CD4-positive, alpha-beta memory T cell (primary cell): ENCODE measurements at regions not wholly inside any gene's neighbourhood (a gene's known extent, or its start where the extent isn't known, plus 50 kb on each side); places are given as distances from the start of the nearest gene placed in this dataset.

Experiments
- CTCF ChIA-PET: fragments of 350-600 bp; sonication (Branson Sonifier 250); formaldehyde crosslinking; loops from one replicate; lab custom pipeline; 2021; ENCODE audit warnings: inconsistent platforms; ENCODE audit not compliant: partially characterized antibody; lab: Charles Lee
- POLR2A ChIA-PET: fragments of 350-600 bp; sonication (Branson Sonifier 250); formaldehyde crosslinking; loops from one replicate; lab custom pipeline; 2021; ENCODE audit not compliant: partially characterized antibody; lab: Charles Lee
- DNase-seq, 5 donors: peaks; one replicate each; pipeline versions ENCODE4 v3.0.0 to v3.0.0-alpha.2; 2020 to 2022; ENCODE audit warnings: mixed read lengths in 1 of 5
- H3K27ac ChIP-seq: one replicate; pipeline ENCODE4 v1.7.0; 2013; ENCODE audit warnings: low read depth, low read length
- H3K27me3 ChIP-seq: 2 replicates; pipeline ENCODE4 v1.7.0; 2013; ENCODE audit warnings: mild to moderate bottlenecking, low read length, moderate library complexity; ENCODE audit not compliant: insufficient read depth
- H3K36me3 ChIP-seq: 2 replicates; pipeline ENCODE4 v1.7.0; 2013; ENCODE audit warnings: mild to moderate bottlenecking, low read length, moderate library complexity; ENCODE audit not compliant: insufficient read depth
- H3K4me1 ChIP-seq: 2 replicates; pipeline ENCODE4 v1.7.0; 2013; ENCODE audit warnings: mild to moderate bottlenecking, low read length, moderate library complexity; ENCODE audit not compliant: insufficient read depth
- H3K4me3 ChIP-seq, 2 donors: one replicate each; pipeline ENCODE4 v1.7.0; 2013; ENCODE audit warnings: low read length in 2 of 2, mild to moderate bottlenecking in 1 of 2
- H3K9me3 ChIP-seq, 2 donors: one replicate each; pipeline ENCODE4 v1.7.0; 2013; ENCODE audit warnings: low read length in 2 of 2, control low read depth in 1 of 2; ENCODE audit not compliant: control insufficient read depth in 1 of 2
- H3K27ac Mint-ChIP-seq, 7 donors: one replicate each; pipeline ENCODE4 v1.8.0; 2020 to 2021; ENCODE audit warnings: mixed read lengths in 7 of 7, mild to moderate bottlenecking in 6 of 7, inconsistent platforms in 3 of 7, moderate library complexity in 3 of 7
- H3K27me3 Mint-ChIP-seq, 2 donors: one replicate each; pipeline ENCODE4 v1.8.0; 2020 to 2021; ENCODE audit warnings: mixed read lengths in 2 of 2
- H3K36me3 Mint-ChIP-seq, 2 donors: one replicate each; pipeline ENCODE4 v1.8.0; 2020 to 2021; ENCODE audit warnings: mixed read lengths in 2 of 2, inconsistent platforms in 1 of 2, mild to moderate bottlenecking in 1 of 2
- H3K4me1 Mint-ChIP-seq, 4 donors: one replicate each; pipeline ENCODE4 v1.8.0; 2020 to 2021; ENCODE audit warnings: mixed read lengths in 4 of 4, mild to moderate bottlenecking in 1 of 4
- H3K4me3 Mint-ChIP-seq, 8 donors: one replicate each; pipeline ENCODE4 v1.8.0; 2020 to 2021; ENCODE audit warnings: mixed read lengths in 8 of 8, mild to moderate bottlenecking in 7 of 8, moderate library complexity in 6 of 8, inconsistent platforms in 3 of 8
- H3K9me3 Mint-ChIP-seq, 8 donors: one replicate each; pipeline ENCODE4 v1.8.0; 2020 to 2021; ENCODE audit warnings: mixed read lengths in 8 of 8, mild to moderate bottlenecking in 5 of 8, inconsistent platforms in 3 of 8, moderate library complexity in 1 of 8
- intact Hi-C: fragments of 100-400 bp; cut with micrococcal nuclease; formaldehyde crosslinking; loops from one replicate; pipeline ENCODE4 v1.15.1; 2023

DNA sequence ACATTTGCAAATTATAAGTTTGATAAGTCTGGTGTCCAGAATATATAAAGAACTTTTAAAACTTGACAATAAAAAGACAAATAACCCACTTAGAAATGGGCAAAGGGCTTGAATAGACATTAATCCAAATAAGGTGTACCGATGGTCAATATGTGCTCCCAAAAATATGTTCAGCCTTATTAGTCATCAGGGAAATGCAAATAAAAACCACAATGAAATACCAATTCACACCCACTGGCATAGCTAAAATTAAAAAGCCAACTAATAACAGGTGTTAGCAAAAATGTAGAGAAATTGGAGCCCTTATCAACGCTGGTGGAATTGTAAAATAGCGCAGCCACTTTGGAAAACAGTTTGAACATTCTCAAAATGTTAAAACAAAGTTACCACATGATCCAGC lies 79.0 kb upstream of the SCG2 start:
- no peaks in the 10 kb centered on the region for H3K36me3 ChIP-seq
- H3K4me3 ChIP-seq, result no peak overlapping the region
- no peaks in the 10 kb centered on the region for H3K4me1 Mint-ChIP-seq
- H3K27ac ChIP-seq, result no peak overlapping the region
- CTCF ChIA-PET, result no interaction called here
- no peak overlapping the region for H3K27ac Mint-ChIP-seq
- no peaks in the 10 kb centered on the region for H3K4me1 ChIP-seq
- H3K4me3 Mint-ChIP-seq, result no peak overlapping the region
- intact Hi-C loops, result no loop called here
- no peaks in the 10 kb centered on the region for H3K9me3 ChIP-seq
- H3K27me3 ChIP-seq, result no peaks in the 10 kb centered on the region
- DNase-seq, result no peak
- POLR2A ChIA-PET, result no interaction called here
- H3K27me3 Mint-ChIP-seq, result peaks cover 0 to 4% of the 10 kb centered on the region in 2 donors
- no peaks in the 10 kb centered on the region for H3K36me3 Mint-ChIP-seq
- H3K9me3 Mint-ChIP-seq, result peaks cover 0 to 1% (median 0%) of the 10 kb centered on the region in 8 donors

DNA sequence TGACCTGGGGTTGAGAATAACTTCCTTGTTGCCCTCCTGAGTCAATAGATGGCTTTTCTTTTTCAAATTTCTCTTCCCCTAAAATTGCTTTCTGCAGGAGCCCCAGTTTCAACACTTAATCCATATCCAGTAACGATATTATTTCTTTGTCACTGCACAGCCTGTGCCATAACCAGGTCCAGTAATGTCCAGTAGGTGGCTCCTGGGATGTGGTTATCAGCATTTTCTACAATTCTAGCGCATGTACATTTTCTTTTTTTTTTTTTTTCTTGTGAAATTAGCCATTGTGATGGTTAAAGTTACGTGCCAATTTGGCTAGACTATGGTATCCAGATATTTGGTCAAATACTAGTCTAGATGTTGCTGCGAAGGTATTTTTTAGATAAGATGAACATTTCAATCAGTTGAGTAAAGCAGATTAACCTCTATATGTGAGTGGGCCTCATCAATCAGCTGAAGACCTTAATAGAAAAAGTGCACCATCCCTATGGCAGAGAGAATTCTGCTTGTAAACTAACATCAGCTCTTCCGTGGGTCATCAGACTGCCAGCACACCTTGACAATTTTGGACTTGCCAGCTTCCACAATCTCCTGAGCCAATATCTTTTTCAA lies 72.9 kb upstream of the SCG2 start:
- H3K9me3 Mint-ChIP-seq, result no peaks in the 10 kb centered on the region
- Histone ChIP-seq H3K9me3 (no peaks in the 10 kb centered on the region), H3K4me3 (no peak overlapping the region), H3K27ac (no peak overlapping the region), H3K4me1 (no peaks in the 10 kb centered on the region), H3K36me3 (no peaks in the 10 kb centered on the region), H3K27me3 (no peaks in the 10 kb centered on the region)
- no peaks in the 10 kb centered on the region for H3K36me3 Mint-ChIP-seq
- H3K27ac Mint-ChIP-seq, result no peak overlapping the region
- intact Hi-C loops, result no loop called here
- peaks cover 1 to 5% of the 10 kb centered on the region in 2 donors for H3K27me3 Mint-ChIP-seq
- CTCF ChIA-PET, result no interaction called here
- no peaks in the 10 kb centered on the region for H3K4me1 Mint-ChIP-seq
- H3K4me3 Mint-ChIP-seq, result no peak overlapping the region
- DNase-seq, result no peak
- POLR2A ChIA-PET, result no interaction called here

DNA sequence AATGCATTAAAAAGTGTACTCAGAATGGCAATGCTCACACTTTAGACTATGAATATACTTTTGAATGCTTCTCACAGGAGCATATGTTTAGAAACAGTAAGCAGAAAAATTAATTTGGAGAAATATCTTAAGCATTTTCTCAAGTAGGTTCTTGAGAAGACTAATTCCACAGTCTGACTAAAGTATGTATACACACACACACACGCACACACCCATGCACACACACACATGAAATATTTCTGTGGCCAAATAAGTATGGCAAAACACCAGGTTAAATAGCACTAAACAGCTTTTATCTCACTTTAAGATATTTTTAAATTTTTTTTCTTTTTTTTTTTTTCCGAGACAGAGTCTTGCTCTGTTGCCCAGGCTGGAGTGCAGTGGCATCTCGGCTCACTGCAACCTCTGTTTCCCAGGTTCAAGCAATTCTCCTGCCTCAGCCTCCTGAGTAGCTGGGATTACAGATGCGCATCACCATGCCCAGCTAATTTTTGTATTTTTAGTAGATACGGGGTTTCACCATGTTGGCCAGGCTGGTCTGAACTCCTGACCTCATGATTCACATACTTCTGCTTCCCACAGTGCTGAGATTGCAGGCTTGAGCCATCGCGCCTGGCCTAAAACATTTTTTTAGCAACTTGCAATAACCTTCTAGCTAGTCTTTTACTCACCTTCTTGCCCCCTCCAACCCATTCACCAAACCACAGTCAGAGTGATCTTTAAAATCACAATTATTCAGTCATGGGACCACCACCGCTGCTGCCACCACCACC lies 67.5 kb upstream of the SCG2 start:
- Histone ChIP-seq H3K27me3 (no peaks in the 10 kb centered on the region), H3K4me3 (no peak overlapping the region), H3K9me3 (no peaks in the 10 kb centered on the region), H3K4me1 (no peaks in the 10 kb centered on the region), H3K36me3 (no peaks in the 10 kb centered on the region), H3K27ac (no peak overlapping the region)
- Mint-ChIP-seq H3K36me3 (no peaks in the 10 kb centered on the region), H3K9me3 (no peaks in the 10 kb centered on the region), H3K4me1 (no peaks in the 10 kb centered on the region), H3K27ac (no peak overlapping the region), H3K4me3 (no peak overlapping the region), H3K27me3 (peaks cover 1 to 8% of the 10 kb centered on the region in 2 donors)
- CTCF ChIA-PET, result no interaction called here
- POLR2A ChIA-PET, result no interaction called here
- intact Hi-C loops, result no loop called here
- no peak for DNase-seq

DNA sequence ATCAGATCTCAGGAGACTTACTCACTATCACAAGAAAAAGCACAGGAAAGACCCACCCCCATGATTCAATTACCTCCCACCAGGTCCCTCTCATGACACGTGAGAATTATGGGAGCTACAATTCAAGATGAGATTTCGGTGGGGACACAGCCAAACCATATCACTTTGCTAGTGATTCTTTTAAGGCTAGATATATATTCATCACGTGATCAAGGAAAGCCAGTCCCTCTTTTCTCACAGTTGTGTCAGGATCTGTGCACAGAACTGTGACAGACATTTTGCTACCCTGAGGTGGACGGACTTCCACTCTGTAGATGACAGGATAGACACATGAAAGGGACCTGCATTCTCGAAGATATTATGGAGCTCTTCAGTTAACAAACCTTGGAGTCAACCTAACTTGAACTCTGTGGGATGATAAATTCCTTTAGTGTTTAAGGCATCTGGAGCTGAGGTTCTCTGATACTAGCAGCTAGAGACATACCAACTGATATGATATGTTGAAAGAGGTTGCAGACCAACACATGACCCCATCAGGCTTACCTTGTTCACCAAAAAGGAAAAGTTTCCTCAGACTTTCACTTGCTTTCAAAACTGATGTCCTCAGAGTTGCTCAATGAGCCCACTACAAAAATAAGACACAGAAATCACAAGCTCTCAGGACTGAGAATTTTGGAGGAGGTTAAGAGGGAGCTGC lies 66.3 kb upstream of the SCG2 start:
- peaks cover 3 to 8% of the 10 kb centered on the region in 2 donors for H3K27me3 Mint-ChIP-seq
- Histone ChIP-seq H3K36me3 (no peaks in the 10 kb centered on the region), H3K4me1 (no peaks in the 10 kb centered on the region), H3K4me3 (no peak overlapping the region), H3K27me3 (no peaks in the 10 kb centered on the region), H3K9me3 (no peaks in the 10 kb centered on the region), H3K27ac (no peak overlapping the region)
- ChIA-PET CTCF (no interaction called here), POLR2A (no interaction called here)
- H3K36me3 Mint-ChIP-seq, result no peaks in the 10 kb centered on the region
- DNase-seq, result no peak
- no peak overlapping the region for H3K27ac Mint-ChIP-seq
- intact Hi-C loops, result no loop called here
- no peaks in the 10 kb centered on the region for H3K4me1 Mint-ChIP-seq
- no peak overlapping the region for H3K4me3 Mint-ChIP-seq
- H3K9me3 Mint-ChIP-seq, result no peaks in the 10 kb centered on the region

DNA sequence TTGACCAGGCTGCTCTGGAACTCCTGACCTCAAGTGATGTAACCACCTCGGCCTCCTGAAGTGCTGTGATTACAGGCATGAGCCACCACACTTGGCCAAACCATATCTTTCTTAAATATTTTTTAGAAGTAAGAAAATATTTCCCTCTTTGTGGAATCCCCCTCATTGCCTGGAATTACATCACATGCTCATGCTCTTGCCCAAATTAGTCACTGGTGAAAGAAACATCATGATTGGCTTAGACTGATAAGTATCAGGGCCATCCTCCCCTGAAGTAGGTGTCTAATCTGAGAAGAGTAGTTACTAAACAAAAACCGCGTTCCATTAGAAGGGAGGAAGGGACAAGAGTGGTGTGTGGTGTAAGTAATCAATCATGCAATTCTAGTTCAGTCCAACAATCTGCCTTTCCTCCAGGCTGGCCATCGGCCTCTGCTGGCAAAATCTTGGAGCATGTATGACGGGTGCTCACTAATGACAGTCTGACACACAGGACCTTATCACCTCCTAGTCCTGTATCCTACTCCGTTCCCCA lies 52.3 kb upstream of the SCG2 start:
- H3K9me3 ChIP-seq, result no peaks in the 10 kb centered on the region
- H3K9me3 Mint-ChIP-seq, result peaks cover 0 to 9% (median 4%) of the 10 kb centered on the region in 8 donors
- no peak overlapping the region for H3K4me3 ChIP-seq
- H3K27ac ChIP-seq, result no peak overlapping the region
- CTCF ChIA-PET, result interaction anchor here (0.7 kb wide), 1 partner anchor 17 kb away, joined by 3 read pairs; no protein-coding TSS in a partner anchor
- intact Hi-C loops, result no loop called here
- no peaks in the 10 kb centered on the region for H3K36me3 ChIP-seq
- no peaks in the 10 kb centered on the region for H3K4me1 ChIP-seq
- no peaks in the 10 kb centered on the region for H3K27me3 ChIP-seq
- no peak overlapping the region for H3K4me3 Mint-ChIP-seq
- no peak for DNase-seq
- H3K36me3 Mint-ChIP-seq, result peaks cover 0 to 3% of the 10 kb centered on the region in 2 donors
- H3K27ac Mint-ChIP-seq, result no peak overlapping the region
- no peaks in the 10 kb centered on the region for H3K4me1 Mint-ChIP-seq
- peaks cover 12 to 20% of the 10 kb centered on the region in 2 donors for H3K27me3 Mint-ChIP-seq
- POLR2A ChIA-PET, result no interaction called here

DNA sequence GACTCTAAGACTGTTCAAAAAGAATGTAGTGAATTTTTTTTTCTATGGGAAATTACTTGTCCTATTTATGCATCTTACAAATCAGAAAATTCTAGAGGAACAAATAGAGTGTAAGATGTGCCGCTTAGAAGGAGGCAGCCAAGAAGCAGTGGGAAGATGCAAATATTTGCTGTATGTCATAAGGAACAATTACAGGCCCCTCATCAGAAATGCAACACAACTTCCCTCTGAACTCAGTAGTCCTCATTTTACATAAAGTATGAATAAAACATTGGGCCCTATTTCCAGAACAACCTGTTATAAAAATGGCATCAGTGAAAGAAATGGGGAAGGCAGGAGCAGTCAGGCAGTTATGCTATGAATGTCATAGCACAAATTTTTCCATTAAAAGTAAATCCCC lies 50.7 kb upstream of the SCG2 start:
- H3K9me3 ChIP-seq, result no peaks in the 10 kb centered on the region
- POLR2A ChIA-PET, result no interaction called here
- no peaks in the 10 kb centered on the region for H3K4me1 ChIP-seq
- Mint-ChIP-seq H3K4me1 (no peaks in the 10 kb centered on the region), H3K27me3 (peaks cover 10 to 15% of the 10 kb centered on the region in 2 donors), H3K4me3 (no peak overlapping the region), H3K27ac (no peak overlapping the region), H3K9me3 (peaks cover 0 to 2% (median 0%) of the 10 kb centered on the region in 8 donors), H3K36me3 (peaks cover 0 to 3% of the 10 kb centered on the region in 2 donors)
- CTCF ChIA-PET, result no interaction called here
- no peak overlapping the region for H3K27ac ChIP-seq
- intact Hi-C loops, result no loop called here
- no peak for DNase-seq
- H3K36me3 ChIP-seq, result no peaks in the 10 kb centered on the region
- no peaks in the 10 kb centered on the region for H3K27me3 ChIP-seq
- H3K4me3 ChIP-seq, result no peak overlapping the region

DNA sequence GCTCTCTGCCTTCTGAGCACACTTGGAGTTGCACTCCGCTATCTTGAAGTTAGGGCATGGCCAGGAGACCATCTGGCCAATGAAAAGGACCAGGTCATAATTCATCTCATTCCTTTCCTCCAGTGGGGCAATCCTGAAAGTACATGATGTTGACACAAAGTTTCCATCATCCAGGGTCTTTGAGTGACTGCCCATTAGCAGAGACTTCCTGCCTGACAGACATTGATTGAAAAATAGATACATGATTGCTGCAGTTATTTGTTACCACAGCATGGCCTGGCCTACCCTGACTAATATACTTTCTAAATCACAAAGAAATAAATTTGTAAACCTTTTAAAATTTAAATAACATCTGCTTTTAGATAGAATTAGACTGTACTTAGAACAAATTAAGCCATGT lies 50.0 kb upstream of the SCG2 start:
- no peaks in the 10 kb centered on the region for H3K9me3 ChIP-seq
- no peak overlapping the region for H3K27ac ChIP-seq
- no peak for DNase-seq
- H3K4me1 ChIP-seq, result no peaks in the 10 kb centered on the region
- H3K36me3 Mint-ChIP-seq, result peaks cover 0 to 3% of the 10 kb centered on the region in 2 donors
- H3K36me3 ChIP-seq, result no peaks in the 10 kb centered on the region
- no peak overlapping the region for H3K4me3 ChIP-seq
- no peaks in the 10 kb centered on the region for H3K4me1 Mint-ChIP-seq
- H3K27me3 Mint-ChIP-seq, result peaks cover 10 to 13% of the 10 kb centered on the region in 2 donors
- POLR2A ChIA-PET, result no interaction called here
- intact Hi-C loops, result no loop called here
- peaks cover 0 to 2% (median 0%) of the 10 kb centered on the region in 8 donors for H3K9me3 Mint-ChIP-seq
- CTCF ChIA-PET, result no interaction called here
- no peak overlapping the region for H3K27ac Mint-ChIP-seq
- H3K4me3 Mint-ChIP-seq, result no peak overlapping the region
- H3K27me3 ChIP-seq, result no peaks in the 10 kb centered on the region
